NB4 (cell line): ENCODE measurements at regions not wholly inside any gene's neighbourhood (a gene's known extent, or its start where the extent isn't known, plus 50 kb on each side); places are given as distances from the start of the nearest gene placed in this dataset.

Source experiments
- DNase-seq: peaks from one replicate; pipeline ENCODE4 v3.0.0; 2010; ENCODE audit warnings: low read depth
- H3K4me3 ChIP-seq: one replicate; pipeline ENCODE4 v1.5.1; 2011; ENCODE audit warnings: mild to moderate bottlenecking, low read depth, low read length, moderate library complexity
- MAX ChIP-seq: IDR thresholded peaks from 2 replicates; pipeline ENCODE4 v1.6.1; 2011; ENCODE audit warnings: low read depth, low read length
- MYC ChIP-seq: IDR thresholded peaks from 2 replicates; pipeline ENCODE4 v1.6.1; 2011; ENCODE audit warnings: low read depth, low read length
- POLR2A ChIP-seq: IDR thresholded peaks from 2 replicates; pipeline ENCODE4 v1.6.1; 2011; ENCODE audit warnings: mild to moderate bottlenecking; ENCODE audit not compliant: insufficient read length; ENCODE audit errors: extremely low read depth
- TF ChIP-seq, protein P1 (sequence below): IDR thresholded peaks from one replicate; pipeline ENCODE4 v1.5.1; 2012; ENCODE audit warnings: low read depth, low read length

- no peak overlapping the region for H3K4me3 ChIP-seq
- TF ChIP-seq, protein P1, sequence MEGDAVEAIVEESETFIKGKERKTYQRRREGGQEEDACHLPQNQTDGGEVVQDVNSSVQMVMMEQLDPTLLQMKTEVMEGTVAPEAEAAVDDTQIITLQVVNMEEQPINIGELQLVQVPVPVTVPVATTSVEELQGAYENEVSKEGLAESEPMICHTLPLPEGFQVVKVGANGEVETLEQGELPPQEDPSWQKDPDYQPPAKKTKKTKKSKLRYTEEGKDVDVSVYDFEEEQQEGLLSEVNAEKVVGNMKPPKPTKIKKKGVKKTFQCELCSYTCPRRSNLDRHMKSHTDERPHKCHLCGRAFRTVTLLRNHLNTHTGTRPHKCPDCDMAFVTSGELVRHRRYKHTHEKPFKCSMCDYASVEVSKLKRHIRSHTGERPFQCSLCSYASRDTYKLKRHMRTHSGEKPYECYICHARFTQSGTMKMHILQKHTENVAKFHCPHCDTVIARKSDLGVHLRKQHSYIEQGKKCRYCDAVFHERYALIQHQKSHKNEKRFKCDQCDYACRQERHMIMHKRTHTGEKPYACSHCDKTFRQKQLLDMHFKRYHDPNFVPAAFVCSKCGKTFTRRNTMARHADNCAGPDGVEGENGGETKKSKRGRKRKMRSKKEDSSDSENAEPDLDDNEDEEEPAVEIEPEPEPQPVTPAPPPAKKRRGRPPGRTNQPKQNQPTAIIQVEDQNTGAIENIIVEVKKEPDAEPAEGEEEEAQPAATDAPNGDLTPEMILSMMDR: no peak
- TF ChIP-seq MYC (no peak), MAX (no peak), POLR2A (no peak)
- no peak for DNase-seq
Observed at GRCh38 chr1:79322511-79323027, 316.0 kb upstream of the ADGRL4 start.

DNA sequence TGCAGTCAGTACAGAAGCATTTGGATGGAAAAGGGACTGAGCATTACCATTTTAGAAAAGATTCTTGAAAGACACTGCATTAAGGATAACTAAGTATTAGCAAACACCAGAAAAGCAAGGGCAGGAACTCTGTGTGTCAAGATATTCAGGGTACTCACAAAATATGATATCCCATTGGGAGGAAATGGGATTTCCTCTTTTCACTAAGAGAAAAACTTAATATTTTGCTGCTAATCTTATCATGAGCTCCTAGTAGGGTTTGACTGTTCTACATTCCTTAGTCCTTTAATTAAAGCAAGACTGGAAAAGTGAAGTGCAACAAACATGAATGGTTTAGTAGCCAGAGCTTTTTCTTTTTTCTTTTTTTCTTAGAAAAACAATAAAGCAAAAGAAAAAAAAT, 305.9 kb upstream of the ADGRL4 start:
- no peak for DNase-seq
- no peak overlapping the region for H3K4me3 ChIP-seq
- TF ChIP-seq MAX: no peak
- TF ChIP-seq MYC: no peak

DNA sequence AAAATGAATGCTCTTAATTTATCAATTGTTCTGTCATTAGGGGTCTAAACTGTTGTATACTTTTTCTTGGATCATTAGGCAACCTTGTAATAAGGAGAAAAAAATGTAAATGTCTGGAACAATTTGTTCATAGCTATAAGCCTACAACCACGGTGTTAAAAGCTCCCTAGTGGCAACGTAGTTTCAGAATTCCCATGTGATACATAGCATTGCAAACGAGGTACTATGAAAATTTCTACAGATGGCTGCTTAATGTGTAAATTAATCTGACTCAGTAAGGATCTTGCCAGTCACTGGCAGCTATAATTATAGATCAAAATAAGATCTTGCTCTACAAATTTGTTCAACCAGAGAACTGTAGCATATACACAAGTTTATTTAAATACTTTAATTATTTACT, 304.1 kb upstream of the ADGRL4 start:
- no peak overlapping the region for H3K4me3 ChIP-seq
- DNase-seq: no peak
- TF ChIP-seq POLR2A: no peak
- TF ChIP-seq, protein P1: no peak

- no peak overlapping the region for H3K4me3 ChIP-seq
- no peak for DNase-seq
- TF ChIP-seq MYC (no peak), POLR2A (no peak), MAX (no peak)
- TF ChIP-seq, protein P1: no peak
Observed at GRCh38 chr1:79304131-79304530, 297.6 kb upstream of the ADGRL4 start.

- no peak for DNase-seq
- H3K4me3 ChIP-seq: no peak overlapping the region
- TF ChIP-seq MAX: no peak
- TF ChIP-seq, protein P1: no peak
- no peak for TF ChIP-seq MYC
- TF ChIP-seq POLR2A: no peak
Observed at GRCh38 chr1:79303040-79303439, 296.5 kb upstream of the ADGRL4 start.

GRCh38 chr1:79302380-79302930, 295.9 kb upstream of the ADGRL4 start:
- no peak overlapping the region for H3K4me3 ChIP-seq
- DNase-seq: no peak
- TF ChIP-seq MAX: no peak
- TF ChIP-seq POLR2A: no peak
- TF ChIP-seq, protein P1: no peak
- no peak for TF ChIP-seq MYC
